Stimulated activated CD4-positive, alpha-beta T cell treated with anti-CD3 and anti-CD28 coated beads, TNF-alpha, amount 100 ng/mL, for 1 hour (primary cell): ENCODE measurements at regions not wholly inside any gene's neighbourhood (a gene's known extent, or its start where the extent isn't known, plus 50 kb on each side); places are given as distances from the start of the nearest gene placed in this dataset.
"Not testable (repeated sequence)": the region's sequence is repeated elsewhere in the genome, so short reads cannot be mapped to it uniquely, and the experiment has no call there.

Experiments
- DNase-seq, 3 donors: peaks; one replicate each; pipeline ENCODE4 v3.0.0-alpha.2; 2020; ENCODE audit warnings: low read depth in 3 of 3, low spot score in 1 of 3

- DNase-seq, result not testable (repeated sequence)
These were observed 183.0 kb downstream of the HACE1 start for GRCh38 chr6:104676679-104677078.

GRCh38 chr6:104675161-104675560 lies 184.6 kb downstream of the HACE1 start:
- DNase-seq, result not testable (repeated sequence)

GRCh38 chr6:104673078-104673477 lies 186.6 kb downstream of the HACE1 start:
- not testable (repeated sequence) for DNase-seq

GRCh38 chr6:104671591-104671891 lies 188.2 kb downstream of the HACE1 start:
- not testable (repeated sequence) for DNase-seq

GRCh38 chr6:104670834-104671590 lies 188.7 kb downstream of the HACE1 start:
- not testable (repeated sequence) for DNase-seq

GRCh38 chr6:104669483-104669882 lies 190.2 kb downstream of the HACE1 start:
- DNase-seq, result no peak

- no peak for DNase-seq
These were observed 203.5 kb downstream of the HACE1 start for GRCh38 chr6:104656235-104656634.

- no peak for DNase-seq
These were observed 205.9 kb downstream of the HACE1 start for GRCh38 chr6:104653781-104654180.

GRCh38 chr6:104648347-104648746 lies 211.4 kb downstream of the HACE1 start:
- no peak for DNase-seq

GRCh38 chr6:104644848-104645247 lies 214.9 kb downstream of the HACE1 start:
- DNase-seq, result no peak

- DNase-seq, result no peak
These were observed 216.8 kb downstream of the HACE1 start for GRCh38 chr6:104642871-104643270.

GRCh38 chr6:104640761-104641160 lies 219.0 kb downstream of the HACE1 start:
- no peak for DNase-seq

GRCh38 chr6:104640150-104640700 lies 219.5 kb downstream of the HACE1 start:
- DNase-seq, result no peak

- no peak for DNase-seq
These were observed 220.1 kb downstream of the HACE1 start for GRCh38 chr6:104639668-104640067.

GRCh38 chr6:104638841-104639290 lies 220.9 kb downstream of the HACE1 start:
- no peak for DNase-seq

GRCh38 chr6:104633125-104633524 lies 226.6 kb downstream of the HACE1 start:
- DNase-seq, result no peak

- no peak for DNase-seq
These were observed 227.1 kb downstream of the HACE1 start for GRCh38 chr6:104632588-104632987.

GRCh38 chr6:104630955-104631354 lies 228.8 kb downstream of the HACE1 start:
- no peak for DNase-seq

- no peak for DNase-seq
These were observed 229.2 kb downstream of the HACE1 start for GRCh38 chr6:104630522-104630921.

- DNase-seq, result no peak
These were observed 229.9 kb downstream of the HACE1 start for GRCh38 chr6:104629826-104630225.

GRCh38 chr6:104625536-104625935 lies 234.2 kb downstream of the HACE1 start:
- DNase-seq, result no peak

GRCh38 chr6:104623052-104623690 lies 236.5 kb downstream of the HACE1 start:
- DNase-seq, result no peak
